DOHH2 (cell line): ENCODE measurements at regions not wholly inside any gene's neighbourhood (a gene's known extent, or its start where the extent isn't known, plus 50 kb on each side); places are given as distances from the start of the nearest gene placed in this dataset.

Source experiments
- CTCF ChIP-seq: fragments of 200-600 bp; sonication (generic); IDR thresholded peaks from one replicate; pipeline ENCODE4 v1.5.1; 2014; ENCODE audit warnings: antibody characterized with exemption, mild to moderate bottlenecking, low read depth, low read length; ENCODE audit not compliant: poor library complexity, severe bottlenecking
- EZH2phosphoT487 ChIP-seq: fragments of 200-600 bp; sonication (generic); IDR thresholded peaks from 2 replicates; pipeline ENCODE4 v1.6.1; 2017; ENCODE audit warnings: borderline replicate concordance, mild to moderate bottlenecking, antibody characterized with exemption, low read length, moderate library complexity, mixed read lengths

GRCh38 chr7:66502230-66503035, 126.2 kb upstream of the KCTD7 start:
- TF ChIP-seq CTCF = no peak
- no peak for TF ChIP-seq EZH2phosphoT487
